UCSD-AML1 (cell line): ENCODE measurements at regions not wholly inside any gene's neighbourhood (a gene's known extent, or its start where the extent isn't known, plus 50 kb on each side); places are given as distances from the start of the nearest gene placed in this dataset.
"Not testable (repeated sequence)": the region's sequence is repeated elsewhere in the genome, so short reads cannot be mapped to it uniquely, and the experiment has no call there.

Experiments used
- DNase-seq: peaks from one replicate; lab custom pipeline; 2025; ENCODE audit not compliant: unreplicated experiment; lab: John Stamatoyannopoulos, UW

- no peak for DNase-seq
Measured at GRCh38 chr14:49033131-49033530, 553.0 kb downstream of the RPS29 start.

GRCh38 chr14:49031710-49032109, 554.5 kb downstream of the RPS29 start:
- not testable (repeated sequence) for DNase-seq

- no peak for DNase-seq
Measured at GRCh38 chr14:49019467-49020115, 566.6 kb downstream of the RPS29 start.

- DNase-seq, result no peak
Measured at GRCh38 chr14:49017447-49017846, 568.7 kb downstream of the RPS29 start.

GRCh38 chr14:49016381-49016780, 569.8 kb downstream of the RPS29 start:
- no peak for DNase-seq

GRCh38 chr14:49014476-49014875, 571.7 kb downstream of the RPS29 start:
- DNase-seq, result no peak

- DNase-seq, result no peak
Measured at GRCh38 chr14:49008363-49008762, 577.8 kb downstream of the RPS29 start.

GRCh38 chr14:48991141-48991540, 595.0 kb downstream of the RPS29 start:
- no peak for DNase-seq

- DNase-seq, result no peak
Measured at GRCh38 chr14:48983351-48983888, 602.8 kb downstream of the RPS29 start.

- DNase-seq, result no peak
Measured at GRCh38 chr14:48974994-48975393, 611.2 kb downstream of the RPS29 start.

GRCh38 chr14:48973151-48973550, 613.0 kb downstream of the RPS29 start:
- DNase-seq, result no peak

GRCh38 chr14:48970943-48971342, 615.2 kb downstream of the RPS29 start:
- DNase-seq, result no peak

GRCh38 chr14:48967419-48967818, 618.8 kb downstream of the RPS29 start:
- DNase-seq, result no peak

GRCh38 chr14:48963231-48963790, 622.9 kb downstream of the RPS29 start:
- no peak for DNase-seq

GRCh38 chr14:48957486-48957885, 628.7 kb downstream of the RPS29 start:
- peak; percentile 2 for DNase-seq

- no peak for DNase-seq
Measured at GRCh38 chr14:48955857-48956256, 630.3 kb downstream of the RPS29 start.

GRCh38 chr14:48954446-48954845, 631.7 kb downstream of the RPS29 start:
- no peak for DNase-seq

GRCh38 chr14:48944809-48945208, 641.4 kb downstream of the RPS29 start:
- no peak for DNase-seq

- DNase-seq, result no peak
Measured at GRCh38 chr14:48943913-48944312, 642.3 kb downstream of the RPS29 start.

GRCh38 chr14:48937541-48938195, 648.5 kb downstream of the RPS29 start:
- DNase-seq, result no peak

- DNase-seq, result no peak
Measured at GRCh38 chr14:48936849-48937248, 649.3 kb downstream of the RPS29 start.

GRCh38 chr14:48936362-48936761, 649.8 kb downstream of the RPS29 start:
- no peak for DNase-seq
